Heart left ventricle (tissue), 16 donors: ENCODE measurements at regions not wholly inside any gene's neighbourhood (a gene's known extent, or its start where the extent isn't known, plus 50 kb on each side); places are given as distances from the start of the nearest gene placed in this dataset.

Experiments
- ATAC-seq, 4 donors: fragments of 200-7000 bp; cut with Tn5 transposase; one replicate each; pipeline ENCODE4 v1.9.1; 2020 to 2022; ENCODE audit warnings: moderate library complexity in 4 of 4, mild to moderate bottlenecking in 3 of 4, moderate number of reproducible peaks in 1 of 4
- DNase-seq, 5 donors: peaks; one replicate each; pipeline ENCODE4 v3.0.0-alpha.2; 2020
- H3K27ac ChIP-seq, 12 donors: fragments of 200-600 bp; sonication (generic) in 4 of 12; one replicate each; pipeline versions ENCODE4 v1.5.0 to v1.8.0; 2016 to 2022; ENCODE audit warnings: mild to moderate bottlenecking in 2 of 12
- H3K27me3 ChIP-seq, 9 donors: fragments of 200-600 bp; sonication (generic) in 2 of 9; one replicate each; pipeline versions ENCODE4 v1.5.1 to v1.8.0; 2016 to 2022; ENCODE audit warnings: mild to moderate bottlenecking in 3 of 9
- H3K36me3 ChIP-seq, 9 donors: fragments of 200-600 bp; sonication (generic) in 2 of 9; one replicate each; pipeline versions ENCODE4 v1.5.0 to v1.8.0; 2018 to 2022; ENCODE audit warnings: mild to moderate bottlenecking in 2 of 9
- H3K4me1 ChIP-seq, 12 donors: fragments of 200-600 bp; sonication (generic) in 4 of 12; one replicate each; pipeline versions ENCODE4 v1.5.0 to v1.8.0; 2016 to 2022; ENCODE audit warnings: mild to moderate bottlenecking in 3 of 12
- H3K4me3 ChIP-seq, 12 donors: fragments of 200-600 bp; sonication (generic) in 4 of 12; one replicate each; pipeline versions ENCODE4 v1.5.0 to v1.8.0; 2017 to 2022; ENCODE audit warnings: mild to moderate bottlenecking in 9 of 12, moderate library complexity in 4 of 12
- H3K9me3 ChIP-seq, 12 donors: fragments of 200-600 bp; sonication (generic) in 4 of 12; one replicate each; pipeline versions ENCODE4 v1.5.0 to v1.8.0; 2016 to 2022; ENCODE audit warnings: mild to moderate bottlenecking in 1 of 12
- CTCF ChIP-seq, 12 donors: fragments of 200-600 bp; sonication (generic) in 4 of 12; IDR thresholded peaks; one replicate each; pipeline versions ENCODE4 v1.5.0 to v1.8.0; 2018 to 2022; ENCODE audit warnings: antibody characterized with exemption in 12 of 12, mild to moderate bottlenecking in 5 of 12
- POLR2A ChIP-seq, 2 donors: fragments of 450-650 bp; IDR thresholded peaks; one replicate each; pipeline ENCODE4 v1.6.1; 2017; ENCODE audit warnings: antibody characterized with exemption in 2 of 2, mild to moderate bottlenecking in 2 of 2, moderate library complexity in 2 of 2
- WGBS, 4 donors: extraction: QIAGEN DNeasy Blood & Tissue Kit in 2 of 4; methylation state at CpG; one replicate each; pipeline versions ENCODE4 v1.1.5 to v1.1.7; 2013 to 2018; 5-methylcytosine and 5-hydroxymethylcytosine counted together
- intact Hi-C, 10 donors: fragments of 100-400 bp; cut with DNase I; formaldehyde crosslinking; loops; one replicate each; pipeline versions ENCODE4 v1.11.1 to v1.14.2; 2022
- donor health status: ischemic (EF 13 %, LVEDD 7.1; RV severe dilation, severe dysfunction).
- donor health status: healthy with polysubstance abuse.
- donor health status: DM: no; HTN: yes; CAD: no.
- donor health status: DM: no; HTN: no; CAD: no.
- donor health status: ischemic (EF 25% LVEDD 6.9; RV normal size, moderate dysfunction).
- donor health status: ischemic (EF 25% LVEDD 5.7; RV mildly dilated, moderate dysfunction).
- donor health status: healthy.
- donor health status: DM: yes; HTN: yes; CAD: no.
- donor health status: ischemic (EF 35%, LVEDD 5.7; RV mildly dilated, moderate dysfunction).
- donor health status: nonischemic (EF 11% LVEDD 7.7; RV severe dilation, severe dysfunction).
- donor health status: DM: yes; HTN: yes; CAD: no.
- donor health status: PGD.
- donor health status: ischemic (EF 29% LVEDD 5.4; RV normal size, mild dysfunction).
- donor health status: nonischemic (EF 23%, LVEDD 6.1; RV moderate dilation, normal function).

GRCh38 chr4:14834382-14834781, 167.9 kb upstream of the CPEB2 start:
- no peak overlapping the region for H3K4me3 ChIP-seq
- ATAC-seq (no peak), DNase-seq (no peak)
- H3K36me3 ChIP-seq, result no peaks in the 10 kb centered on the region
- no peak for TF ChIP-seq POLR2A (IDR thresholded peaks at IDR 0.05)
- no peak for TF ChIP-seq CTCF (IDR thresholded peaks at IDR 0.05)
- no peaks in the 10 kb centered on the region for H3K27me3 ChIP-seq
- H3K9me3 ChIP-seq, result peaks cover 0 to 11% (median 1%) of the 10 kb centered on the region in 12 donors
- intact Hi-C loops, result loop anchor here in 2 of 10 donors (5.0 kb wide), 2 partner anchors 83 to 93 kb away; no protein-coding TSS in a partner anchor
- no peaks in the 10 kb centered on the region for H3K4me1 ChIP-seq
- no peak overlapping the region for H3K27ac ChIP-seq
- WGBS, 4 donors, result 56 to 79% (median 60%) methylated on average over 1 of the region's 1 CpG

GRCh38 chr4:14835288-14835687, 167.0 kb upstream of the CPEB2 start:
- Histone ChIP-seq H3K4me1 (no peaks in the 10 kb centered on the region), H3K4me3 (no peak overlapping the region), H3K27ac (peak overlapping the region in 2 of 12 donors; percentile 12 to 24), H3K9me3 (peaks cover 0 to 13% (median 1%) of the 10 kb centered on the region in 12 donors), H3K27me3 (no peaks in the 10 kb centered on the region), H3K36me3 (no peaks in the 10 kb centered on the region)
- no peak for DNase-seq
- WGBS, 4 donors, result 42 to 73% (median 61%) methylated on average over 1 of the region's 1 CpG
- no peak for ATAC-seq
- TF ChIP-seq POLR2A (IDR thresholded peaks at IDR 0.05) (no peak), CTCF (IDR thresholded peaks at IDR 0.05) (no peak)
- intact Hi-C loops, result loop anchor here in 1 of 10 donors (5.0 kb wide), 1 partner anchor 82 kb away; no protein-coding TSS in a partner anchor

GRCh38 chr4:14835708-14836425, 166.4 kb upstream of the CPEB2 start:
- no peak for DNase-seq
- Histone ChIP-seq H3K36me3 (no peaks in the 10 kb centered on the region), H3K27me3 (no peaks in the 10 kb centered on the region), H3K27ac (peak overlapping the region in 2 of 12 donors; percentile 12 to 24), H3K4me3 (no peak overlapping the region), H3K9me3 (peaks cover 0 to 13% (median 1%) of the 10 kb centered on the region in 12 donors), H3K4me1 (no peaks in the 10 kb centered on the region)
- intact Hi-C loops, result loop anchor here in 1 of 10 donors (5.0 kb wide), 1 partner anchor 81 kb away; no protein-coding TSS in a partner anchor
- TF ChIP-seq POLR2A (IDR thresholded peaks at IDR 0.05) (no peak), CTCF (IDR thresholded peaks at IDR 0.05) (no peak)
- 86 to 99% (median 91%) methylated on average over 3 of the region's 3 CpGs for WGBS, 4 donors
- ATAC-seq, result peak in 2 of 4 donors; percentile 30 to 43

- no peak overlapping the region for H3K4me3 ChIP-seq
- H3K27me3 ChIP-seq, result no peaks in the 10 kb centered on the region
- H3K9me3 ChIP-seq, result peaks cover 0 to 13% (median 1%) of the 10 kb centered on the region in 12 donors
- DNase-seq (no peak), ATAC-seq (no peak)
- peaks cover 0 to 17% (median 14%) of the 10 kb centered on the region in 12 donors for H3K4me1 ChIP-seq
- no peak overlapping the region for H3K27ac ChIP-seq
- intact Hi-C loops, result loop anchor here in 1 of 10 donors (2.0 to 5.0 kb wide), 2 partner anchors 79 to 167 kb away; no protein-coding TSS in a partner anchor
- WGBS, 4 donors, result 75 to 85% (median 76%) methylated on average over 4 of the region's 4 CpGs
- TF ChIP-seq CTCF (IDR thresholded peaks at IDR 0.05), result peak in 2 of 12 donors; percentile 7 to 10
- no peak for TF ChIP-seq POLR2A (IDR thresholded peaks at IDR 0.05)
- H3K36me3 ChIP-seq, result no peaks in the 10 kb centered on the region
Observed at GRCh38 chr4:14837860-14838259, 164.4 kb upstream of the CPEB2 start.
